ENCODE measurements at regions not wholly inside any gene's neighbourhood (a gene's known extent, or its start where the extent isn't known, plus 50 kb on each side); places are given as distances from the start of the nearest gene placed in this dataset.

DNA sequence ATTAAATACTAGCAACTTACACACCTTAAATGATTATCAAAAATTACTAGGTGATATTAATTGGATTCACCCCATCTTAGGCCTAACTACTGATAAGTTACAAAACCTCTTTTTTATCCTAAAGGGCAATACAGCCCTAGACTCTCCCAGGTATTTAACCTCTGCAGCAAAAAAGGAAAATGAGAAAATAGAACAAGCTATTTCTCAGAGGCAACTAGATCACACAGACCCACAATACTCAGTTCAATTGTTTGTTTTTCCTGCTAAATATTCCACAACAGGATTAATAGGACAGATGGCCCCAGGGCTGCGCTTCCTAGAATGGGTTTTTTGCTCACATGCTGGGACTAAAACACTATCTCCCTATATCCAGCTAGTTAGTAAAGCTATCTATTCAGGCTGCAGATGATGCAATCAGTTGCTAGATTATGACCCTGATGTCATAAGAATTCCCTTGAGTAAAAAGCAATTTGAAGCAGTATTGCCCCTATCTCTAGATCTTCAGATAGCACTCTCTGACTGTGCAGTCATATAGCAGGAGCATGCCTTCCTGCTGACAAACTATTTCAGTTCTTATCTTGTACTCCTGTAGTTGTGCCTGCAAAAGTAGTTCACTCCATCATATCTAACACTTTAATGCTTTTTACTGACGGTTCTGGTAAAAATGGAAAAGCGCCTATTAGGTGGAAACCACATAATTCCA, 1595.5 kb upstream of the TENM4 start:
- no peak for DNase-seq (ENCODE audit: low read depth, low spot score)
- in situ Hi-C loops (cut with HindIII; ENCODE audit: low sequenced_read_pairs), result no loop called here
- H3K4me3 ChIP-seq (ENCODE audit: low read depth, low read length), result no peak overlapping the region
- TF ChIP-seq CTCF (IDR thresholded peaks at IDR 0.05; ENCODE audit: low read depth, low read length), result no peak

DNA sequence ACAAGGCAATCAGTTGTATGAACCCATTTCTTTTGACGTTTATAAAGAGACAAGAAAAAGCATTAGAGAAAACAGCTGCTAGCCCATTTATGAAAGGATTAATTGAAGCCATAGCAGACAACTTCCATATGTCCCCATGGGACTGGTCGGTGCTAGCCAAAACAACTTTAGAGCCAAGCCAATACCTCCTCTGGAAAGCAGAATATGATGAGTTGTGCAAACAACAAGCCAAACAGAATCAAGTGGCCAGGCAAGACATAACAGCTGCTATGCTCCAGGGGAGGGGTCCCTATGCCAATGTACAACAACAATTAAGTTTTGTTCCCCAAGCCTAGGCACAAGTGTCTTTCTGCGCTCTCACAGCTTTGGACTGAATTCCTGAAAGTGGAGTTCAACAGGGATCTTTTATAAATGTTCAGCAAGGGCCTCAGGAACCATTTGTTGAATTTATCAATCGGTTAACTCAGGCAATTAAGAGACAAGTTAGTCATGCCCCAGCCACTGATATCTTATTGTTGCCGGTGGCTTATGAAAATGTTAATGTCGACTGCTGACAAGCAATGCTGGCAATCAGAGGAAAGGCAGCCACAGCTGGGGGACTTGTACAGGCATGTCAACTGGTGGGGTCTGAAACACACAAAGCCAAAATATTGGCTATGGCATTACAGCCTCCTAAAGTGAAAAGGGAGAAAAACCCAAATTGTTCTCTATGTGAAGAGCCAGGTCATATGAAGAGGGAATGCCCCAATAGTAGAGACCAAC, 1593.1 kb upstream of the TENM4 start:
- TF ChIP-seq CTCF (IDR thresholded peaks at IDR 0.05; ENCODE audit: low read depth, low read length), result no peak
- in situ Hi-C loops (cut with HindIII; ENCODE audit: low sequenced_read_pairs), result no loop called here
- DNase-seq (ENCODE audit: low read depth, low spot score), result no peak
- no peak overlapping the region for H3K4me3 ChIP-seq (ENCODE audit: low read depth, low read length)

- H3K4me3 ChIP-seq (ENCODE audit: low read depth, low read length), result no peak overlapping the region
- in situ Hi-C loops (cut with HindIII; ENCODE audit: low sequenced_read_pairs), result no loop called here
- DNase-seq (ENCODE audit: low read depth, low spot score), result no peak
- no peak for TF ChIP-seq CTCF (IDR thresholded peaks at IDR 0.05; ENCODE audit: low read depth, low read length)
These were observed 1592.1 kb upstream of the TENM4 start for GRCh38 chr11:81032906-81033305.

DNA sequence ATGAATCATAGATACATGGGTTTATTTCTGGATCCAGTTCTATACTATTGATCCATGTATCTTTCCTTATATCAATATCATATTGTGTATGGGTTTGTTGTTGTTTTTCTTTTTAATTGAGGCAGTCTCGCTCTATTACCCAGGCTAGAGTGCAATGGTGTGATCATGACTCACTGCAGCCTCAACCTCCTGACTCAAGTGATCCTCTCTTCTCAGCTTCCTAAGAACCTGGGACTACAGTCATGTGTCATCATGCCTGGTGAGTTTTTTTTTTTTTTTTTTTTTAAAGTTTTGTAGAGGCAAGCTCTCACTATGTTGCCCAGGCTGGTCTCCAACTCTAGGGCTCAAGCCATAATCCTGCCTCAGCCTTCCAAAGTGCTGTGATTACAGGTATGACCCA, 1589.4 kb upstream of the TENM4 start:
- DNase-seq (ENCODE audit: low read depth, low spot score), result no peak
- H3K4me3 ChIP-seq (ENCODE audit: low read depth, low read length), result no peak overlapping the region
- TF ChIP-seq CTCF (IDR thresholded peaks at IDR 0.05; ENCODE audit: low read depth, low read length), result no peak
- in situ Hi-C loops (cut with HindIII; ENCODE audit: low sequenced_read_pairs), result no loop called here

DNA sequence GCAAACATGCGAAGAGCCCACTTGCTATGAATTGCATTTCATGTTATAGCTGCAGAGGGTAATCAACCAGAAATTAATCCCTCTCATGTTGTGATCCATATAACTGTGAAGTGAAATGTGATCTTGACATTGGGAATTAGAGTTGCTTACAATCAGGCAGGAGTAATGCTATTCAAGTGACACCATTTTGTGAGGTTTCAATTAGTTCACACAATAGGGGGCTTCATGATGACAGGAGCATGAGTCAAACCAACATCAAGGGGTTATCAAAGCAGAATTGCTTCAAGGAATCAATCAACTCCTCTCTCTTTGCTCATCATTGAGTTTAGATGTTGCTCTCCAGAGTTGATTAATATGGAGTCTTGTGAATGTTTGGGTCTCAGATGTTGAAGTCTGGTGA, 1585.2 kb upstream of the TENM4 start:
- no peak for DNase-seq (ENCODE audit: low read depth, low spot score)
- no peak for TF ChIP-seq CTCF (IDR thresholded peaks at IDR 0.05; ENCODE audit: low read depth, low read length)
- H3K4me3 ChIP-seq (ENCODE audit: low read depth, low read length), result no peak overlapping the region
- in situ Hi-C loops (cut with HindIII; ENCODE audit: low sequenced_read_pairs), result no loop called here

GRCh38 chr11:81022057-81022456, 1581.2 kb upstream of the TENM4 start:
- no peak overlapping the region for H3K4me3 ChIP-seq (ENCODE audit: low read depth, low read length)
- no peak for DNase-seq (ENCODE audit: low read depth, low spot score)
- TF ChIP-seq CTCF (IDR thresholded peaks at IDR 0.05; ENCODE audit: low read depth, low read length), result no peak
- in situ Hi-C loops (cut with HindIII; ENCODE audit: low sequenced_read_pairs), result no loop called here
